ENCODE measurements at regions not wholly inside any gene's neighbourhood (a gene's known extent, or its start where the extent isn't known, plus 50 kb on each side); places are given as distances from the start of the nearest gene placed in this dataset.
"Not testable (repeated sequence)": the region's sequence is repeated elsewhere in the genome, so short reads cannot be mapped to it uniquely, and the experiment has no call there.

- DNase-seq, result no peak
These were observed 622.3 kb downstream of the MTRR start for GRCh38 chr5:8491254-8491653.

GRCh38 chr5:8493176-8493575 lies 624.2 kb downstream of the MTRR start:
- no peak for DNase-seq

GRCh38 chr5:8500426-8500825 lies 631.5 kb downstream of the MTRR start:
- no peak for DNase-seq

GRCh38 chr5:8505196-8505595 lies 636.2 kb downstream of the MTRR start:
- DNase-seq, result no peak

GRCh38 chr5:8508231-8508630 lies 639.3 kb downstream of the MTRR start:
- DNase-seq, result no peak

GRCh38 chr5:8516356-8516755 lies 647.4 kb downstream of the MTRR start:
- DNase-seq, result no peak

- no peak for DNase-seq
These were observed 648.5 kb downstream of the MTRR start for GRCh38 chr5:8517456-8517855.

GRCh38 chr5:8520917-8521316 lies 652.0 kb downstream of the MTRR start:
- DNase-seq, result no peak

GRCh38 chr5:8521991-8522390 lies 653.0 kb downstream of the MTRR start:
- no peak for DNase-seq

GRCh38 chr5:8522646-8523045 lies 653.7 kb downstream of the MTRR start:
- no peak for DNase-seq

- DNase-seq, result no peak
These were observed 654.6 kb downstream of the MTRR start for GRCh38 chr5:8523501-8523900.

- DNase-seq, result no peak
These were observed 656.9 kb downstream of the MTRR start for GRCh38 chr5:8525819-8526218.

GRCh38 chr5:8528106-8528505 lies 659.2 kb downstream of the MTRR start:
- DNase-seq, result no peak

GRCh38 chr5:8538821-8539220 lies 669.9 kb downstream of the MTRR start:
- peak; percentile 8 for DNase-seq

- no peak for DNase-seq
These were observed 671.4 kb downstream of the MTRR start for GRCh38 chr5:8540317-8540716.

- no peak for DNase-seq
These were observed 682.0 kb downstream of the MTRR start for GRCh38 chr5:8550921-8551320.

GRCh38 chr5:8553364-8553763 lies 684.4 kb downstream of the MTRR start:
- no peak for DNase-seq

GRCh38 chr5:8557728-8558127 lies 688.8 kb downstream of the MTRR start:
- no peak for DNase-seq

- no peak for DNase-seq
These were observed 691.8 kb downstream of the MTRR start for GRCh38 chr5:8560776-8561175.

GRCh38 chr5:8561224-8561840 lies 692.4 kb downstream of the MTRR start:
- DNase-seq, result no peak

GRCh38 chr5:8561854-8562253 lies 692.9 kb downstream of the MTRR start:
- no peak for DNase-seq

GRCh38 chr5:8563540-8563939 lies 694.6 kb downstream of the MTRR start:
- DNase-seq, result not testable (repeated sequence)

- DNase-seq, result no peak
These were observed 699.9 kb downstream of the MTRR start for GRCh38 chr5:8568858-8569257.

GRCh38 chr5:8570528-8570927 lies 701.6 kb downstream of the MTRR start:
- no peak for DNase-seq

- no peak for DNase-seq
These were observed 707.2 kb downstream of the MTRR start for GRCh38 chr5:8576178-8576577.

- DNase-seq, result no peak
These were observed 708.8 kb downstream of the MTRR start for GRCh38 chr5:8577792-8578191.
